Breast epithelium (tissue), 4 donors: ENCODE measurements at regions not wholly inside any gene's neighbourhood (a gene's known extent, or its start where the extent isn't known, plus 50 kb on each side); places are given as distances from the start of the nearest gene placed in this dataset.
"Not testable (repeated sequence)": the region's sequence is repeated elsewhere in the genome, so short reads cannot be mapped to it uniquely, and the experiment has no call there.

Source experiments
- DNase-seq, 2 donors: peaks; one replicate each; pipeline ENCODE4 v3.0.0-alpha.2; 2019; ENCODE audit warnings: low spot score in 2 of 2
- H3K27ac ChIP-seq, 2 donors: fragments of 200-600 bp; sonication (generic) in 1 of 2; one replicate each; pipeline ENCODE4 v1.5.1; 2016 to 2019; ENCODE audit warnings: mild to moderate bottlenecking in 1 of 2
- H3K27me3 ChIP-seq, 2 donors: fragments of 200-600 bp; sonication (generic) in 1 of 2; one replicate each; pipeline versions ENCODE4 v1.5.1 to v1.6.0; 2017 to 2019; ENCODE audit warnings: control low read depth in 1 of 2, mild to moderate bottlenecking in 1 of 2
- H3K36me3 ChIP-seq: fragments of 200-600 bp; one replicate; pipeline ENCODE4 v1.5.1; 2019
- H3K4me1 ChIP-seq, 2 donors: fragments of 200-600 bp; sonication (generic); one replicate each; pipeline ENCODE4 v1.5.1; 2016 to 2019; ENCODE audit warnings: control low read depth in 1 of 2
- H3K4me3 ChIP-seq, 3 donors: fragments of 200-600 bp; sonication (generic); 1 replicate in 2 of 3; 2 replicates in 1 of 3; pipeline ENCODE4 v1.5.1; 2016 to 2019; ENCODE audit warnings: mild to moderate bottlenecking in 3 of 3, moderate library complexity in 2 of 3
- H3K9me3 ChIP-seq, 2 donors: fragments of 200-600 bp; sonication (generic) in 1 of 2; one replicate each; pipeline ENCODE4 v1.5.1; 2016 to 2019; ENCODE audit warnings: control low read depth in 1 of 2
- POLR2A ChIP-seq: fragments of 450-650 bp; IDR thresholded peaks from one replicate; pipeline ENCODE4 v1.6.1; 2016; ENCODE audit warnings: antibody characterized with exemption, mild to moderate bottlenecking, moderate library complexity
- POLR2AphosphoS5 ChIP-seq, 3 donors: sonication (generic); formaldehyde crosslinking; IDR thresholded peaks; one replicate each; pipeline ENCODE4 v1.6.1; 2017; ENCODE audit warnings: antibody characterized with exemption in 3 of 3
- intact Hi-C: fragments of 100-400 bp; cut with DNase I; formaldehyde crosslinking; loops from one replicate; pipeline ENCODE4 v1.15.1; 2023; ENCODE audit warnings: low total_unique reads
- TF ChIP-seq, protein P1 (sequence below), 3 donors: fragments of 450-650 bp; IDR thresholded peaks; one replicate each; pipeline ENCODE4 v1.5.1; 2016 to 2017; ENCODE audit warnings: antibody characterized with exemption in 3 of 3, mild to moderate bottlenecking in 3 of 3, moderate library complexity in 3 of 3

DNA sequence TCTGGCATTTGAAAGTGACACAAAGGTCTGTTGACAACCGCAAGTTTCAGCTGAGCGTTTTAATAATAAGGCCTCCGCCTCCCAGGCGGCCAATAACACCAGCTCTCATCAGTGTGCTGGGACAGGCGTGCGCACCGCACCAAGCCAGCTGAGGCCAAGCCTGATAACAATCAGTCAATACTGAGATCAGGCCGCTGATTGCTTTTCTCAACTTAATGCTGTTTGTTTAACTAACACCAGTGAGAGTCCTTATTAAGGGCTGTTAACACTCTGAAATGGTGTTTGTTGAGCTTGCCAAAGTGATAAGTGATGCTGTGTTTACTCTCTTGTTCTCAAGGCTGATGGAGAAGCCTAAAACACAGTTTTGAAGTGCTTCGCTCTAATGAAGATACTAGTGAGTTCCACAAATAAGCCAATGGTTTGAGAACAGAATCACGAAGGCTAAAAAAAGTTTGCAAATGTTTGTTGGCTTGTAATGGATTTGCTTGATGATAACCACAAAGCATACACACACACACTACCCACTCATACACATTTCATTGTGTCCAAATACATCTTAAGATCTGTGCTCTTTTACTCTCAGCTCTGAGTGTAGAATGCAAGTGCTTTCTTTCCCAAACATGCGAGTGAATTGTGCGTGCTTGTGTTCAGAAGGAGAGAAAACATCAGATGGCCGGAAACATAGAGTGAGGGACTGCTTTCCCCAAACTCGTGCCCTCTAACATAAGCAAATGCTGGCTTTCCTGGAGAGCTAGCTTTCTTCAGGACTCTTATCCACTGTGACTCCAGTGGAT lies 330.4 kb upstream of the KLF4 start:
- peaks cover 0 to 8% of the 10 kb centered on the region in 2 donors for H3K27me3 ChIP-seq
- intact Hi-C loops = no loop called here
- no peak for DNase-seq
- H3K4me3 ChIP-seq = no peak overlapping the region
- no peaks in the 10 kb centered on the region for H3K9me3 ChIP-seq
- H3K4me1 ChIP-seq = no peaks in the 10 kb centered on the region
- no peak overlapping the region for H3K27ac ChIP-seq
- TF ChIP-seq POLR2A (no peak), POLR2AphosphoS5 (IDR thresholded peaks at IDR 0.05) (no peak)
- TF ChIP-seq, protein P1, sequence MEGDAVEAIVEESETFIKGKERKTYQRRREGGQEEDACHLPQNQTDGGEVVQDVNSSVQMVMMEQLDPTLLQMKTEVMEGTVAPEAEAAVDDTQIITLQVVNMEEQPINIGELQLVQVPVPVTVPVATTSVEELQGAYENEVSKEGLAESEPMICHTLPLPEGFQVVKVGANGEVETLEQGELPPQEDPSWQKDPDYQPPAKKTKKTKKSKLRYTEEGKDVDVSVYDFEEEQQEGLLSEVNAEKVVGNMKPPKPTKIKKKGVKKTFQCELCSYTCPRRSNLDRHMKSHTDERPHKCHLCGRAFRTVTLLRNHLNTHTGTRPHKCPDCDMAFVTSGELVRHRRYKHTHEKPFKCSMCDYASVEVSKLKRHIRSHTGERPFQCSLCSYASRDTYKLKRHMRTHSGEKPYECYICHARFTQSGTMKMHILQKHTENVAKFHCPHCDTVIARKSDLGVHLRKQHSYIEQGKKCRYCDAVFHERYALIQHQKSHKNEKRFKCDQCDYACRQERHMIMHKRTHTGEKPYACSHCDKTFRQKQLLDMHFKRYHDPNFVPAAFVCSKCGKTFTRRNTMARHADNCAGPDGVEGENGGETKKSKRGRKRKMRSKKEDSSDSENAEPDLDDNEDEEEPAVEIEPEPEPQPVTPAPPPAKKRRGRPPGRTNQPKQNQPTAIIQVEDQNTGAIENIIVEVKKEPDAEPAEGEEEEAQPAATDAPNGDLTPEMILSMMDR (IDR thresholded peaks at IDR 0.05) = no peak
- H3K36me3 ChIP-seq = no peaks in the 10 kb centered on the region

DNA sequence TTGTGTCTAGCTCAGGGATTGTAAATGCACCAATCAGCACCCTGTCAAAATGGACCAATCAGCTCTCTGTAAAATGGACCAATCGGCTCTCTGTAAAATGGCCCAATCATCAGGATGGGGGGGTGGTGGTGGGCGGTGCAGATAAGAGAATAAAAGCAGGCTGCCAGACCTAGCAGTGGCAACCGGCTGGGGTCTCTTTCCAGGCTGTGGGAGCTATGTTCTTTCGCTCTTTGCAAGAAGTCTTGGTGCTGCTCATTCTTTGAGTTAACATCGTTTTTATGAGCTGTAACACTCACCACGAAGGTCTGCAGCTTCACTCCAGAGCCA lies 328.9 kb upstream of the KLF4 start:
- DNase-seq, H3K36me3 ChIP-seq, H3K27me3 ChIP-seq, intact Hi-C loops, H3K4me3 ChIP-seq, H3K4me1 ChIP-seq, H3K9me3 ChIP-seq, H3K27ac ChIP-seq: not testable (repeated sequence)

DNA sequence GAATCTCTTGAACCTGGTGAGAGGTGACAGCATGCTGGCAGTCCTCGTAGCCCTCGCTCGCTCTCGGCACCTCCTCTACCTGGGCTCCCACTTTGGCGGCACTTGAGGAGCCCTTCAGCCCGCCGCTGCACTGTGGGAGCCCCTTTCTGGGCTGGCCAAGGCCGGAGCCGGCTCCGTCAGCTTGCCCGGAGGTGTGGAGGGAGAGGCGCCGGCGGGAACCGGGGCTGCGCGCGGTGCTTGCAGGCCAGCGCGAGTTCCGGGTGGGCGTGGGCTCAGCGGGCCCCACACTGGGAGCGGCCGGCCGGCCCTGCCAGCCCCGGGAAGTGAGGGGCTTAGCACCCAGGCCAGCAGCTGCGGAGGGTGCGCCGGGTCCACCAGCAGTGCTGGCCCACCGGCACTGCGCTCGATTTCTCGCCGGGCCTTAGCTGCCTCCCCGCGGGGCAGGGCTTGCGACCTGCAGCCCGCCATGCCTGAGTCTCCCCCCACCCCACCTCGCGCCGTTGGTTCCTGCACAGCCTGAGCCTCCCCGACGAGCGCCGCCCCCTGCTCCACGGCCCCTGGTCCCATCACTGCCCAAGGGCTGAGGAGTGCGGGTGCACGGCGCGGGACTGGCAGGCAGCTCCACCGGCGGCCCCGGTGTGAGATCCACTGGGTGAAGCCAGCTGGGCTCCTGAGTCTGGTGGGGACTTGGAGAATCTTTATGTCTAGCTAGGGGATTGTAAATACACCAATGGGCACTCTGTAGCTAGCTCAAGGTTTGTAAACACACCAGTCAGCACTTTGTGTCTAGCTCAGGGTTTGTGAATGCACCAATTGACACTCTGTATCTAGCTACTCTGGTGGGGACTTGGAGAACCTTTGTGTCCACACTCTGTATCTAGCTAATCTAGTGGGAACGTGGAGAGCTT lies 328.3 kb upstream of the KLF4 start:
- H3K27ac ChIP-seq, H3K36me3 ChIP-seq, H3K4me1 ChIP-seq, H3K27me3 ChIP-seq, DNase-seq, H3K9me3 ChIP-seq, H3K4me3 ChIP-seq, intact Hi-C loops: not testable (repeated sequence)

DNA sequence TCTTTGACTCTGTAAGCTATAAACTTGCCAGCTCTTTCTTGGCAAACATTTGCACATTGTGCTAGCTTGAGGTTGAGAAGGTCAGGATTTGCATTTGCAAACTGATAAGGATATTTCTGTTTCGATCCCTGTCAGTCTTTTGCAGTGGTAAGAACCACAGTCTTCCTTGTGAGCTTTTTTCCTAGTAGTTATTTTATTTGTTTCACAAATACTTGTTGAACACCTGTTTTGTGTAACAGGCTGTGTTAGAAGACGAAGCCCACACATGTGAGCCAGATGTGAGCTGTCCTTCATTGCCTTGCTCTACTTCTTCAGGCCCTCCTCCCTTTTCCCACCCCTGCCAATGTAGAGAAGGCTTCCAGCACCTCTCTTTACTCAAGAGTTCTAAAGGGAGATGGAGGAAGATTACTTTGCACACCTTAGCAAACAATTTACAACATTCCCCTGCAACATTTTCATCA lies 327.0 kb upstream of the KLF4 start:
- no peaks in the 10 kb centered on the region for H3K4me1 ChIP-seq
- TF ChIP-seq, protein P1 (IDR thresholded peaks at IDR 0.05) = no peak
- TF ChIP-seq POLR2AphosphoS5 (IDR thresholded peaks at IDR 0.05) = no peak
- TF ChIP-seq POLR2A = no peak

DNA sequence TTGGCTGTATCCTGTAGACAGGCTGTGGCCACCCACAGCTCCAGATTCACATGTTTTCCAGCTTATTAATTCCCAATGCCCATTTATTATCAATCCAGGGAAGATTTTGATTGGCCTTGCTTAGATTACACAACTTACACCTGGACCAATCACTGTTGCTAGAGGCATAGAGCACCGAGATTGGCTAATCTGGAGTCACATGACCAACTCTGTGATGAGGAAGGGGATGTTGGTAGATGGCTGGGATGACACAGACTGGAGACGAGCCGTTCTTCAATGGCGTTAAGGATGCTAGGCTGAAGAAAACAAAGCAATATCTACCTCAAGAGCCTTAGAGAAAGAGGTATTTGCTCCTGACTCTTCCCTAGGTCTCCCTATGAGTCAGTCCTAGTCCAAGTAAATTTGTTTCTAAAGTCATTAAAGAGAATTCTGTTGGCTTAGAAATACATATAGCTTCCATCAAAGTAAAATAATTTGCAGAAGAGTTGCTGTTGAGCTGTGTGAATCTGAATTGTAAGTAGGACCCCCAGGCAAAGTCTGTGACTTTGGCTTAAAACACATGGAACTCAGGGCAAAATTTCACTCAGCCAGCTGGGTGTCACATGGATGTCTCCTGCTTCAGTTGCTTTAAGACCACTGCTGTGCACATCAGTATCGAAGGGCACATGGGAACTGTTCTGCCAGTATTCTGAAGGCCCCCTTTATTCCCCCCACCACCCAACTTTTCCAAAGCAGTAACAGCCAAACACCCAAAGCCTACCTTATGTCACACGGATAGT lies 326.4 kb upstream of the KLF4 start:
- no peaks in the 10 kb centered on the region for H3K27me3 ChIP-seq
- H3K9me3 ChIP-seq = no peaks in the 10 kb centered on the region
- no peak for DNase-seq
- TF ChIP-seq, protein P1 (IDR thresholded peaks at IDR 0.05) = no peak
- TF ChIP-seq POLR2AphosphoS5 (IDR thresholded peaks at IDR 0.05) = no peak
- no peak for TF ChIP-seq POLR2A
- no peak overlapping the region for H3K27ac ChIP-seq
- H3K4me3 ChIP-seq = no peak overlapping the region
- H3K36me3 ChIP-seq = no peaks in the 10 kb centered on the region
- no peaks in the 10 kb centered on the region for H3K4me1 ChIP-seq
- intact Hi-C loops = no loop called here

More for the DNA sequence above, 327.0 kb upstream of the KLF4 start:
- Histone ChIP-seq H3K27ac (no peak overlapping the region), H3K4me3 (no peak overlapping the region), H3K27me3 (no peaks in the 10 kb centered on the region), H3K36me3 (no peaks in the 10 kb centered on the region), H3K9me3 (no peaks in the 10 kb centered on the region)
- intact Hi-C loops = no loop called here
- no peak for DNase-seq
